H1 (cell line): ENCODE measurements at regions not wholly inside any gene's neighbourhood (a gene's known extent, or its start where the extent isn't known, plus 50 kb on each side); places are given as distances from the start of the nearest gene placed in this dataset.
A peak's percentile ranks its signal among the peaks of the same experiment; 100 is the strongest.

Experiments
- POLR2A ChIP-seq, 2 experiments: IDR thresholded peaks; 1 replicate in 1 of 2; 2 replicates in 1 of 2; pipeline ENCODE4 v1.6.1; 2011; ENCODE audit warnings: low read depth in 2 of 2, low read length in 2 of 2, mild to moderate bottlenecking in 2 of 2; ENCODE audit errors: control extremely low read depth in 1 of 2
- SIN3A ChIP-seq, 2 experiments: IDR thresholded peaks in 1 of 2; conservative IDR thresholded peaks in 1 of 2; 2 replicates each; pipeline ENCODE4 v1.6.1; 2011 to 2012; ENCODE audit warnings: low read length in 2 of 2, improper control_type of control experiment in 1 of 2, low read depth in 1 of 2, mild to moderate bottlenecking in 1 of 2

GRCh38 chr6:37103169-37104039 lies 66.5 kb upstream of the PIM1 start (continued):
- TF ChIP-seq SIN3A (conservative IDR thresholded peaks at IDR 0.05 in 1 of 2, IDR thresholded peaks at IDR 0.05 in 1 of 2; ENCODE audit: low read depth in 1 of 2, low read length in 2 of 2) (peak; percentile 70 to 80; a peak in 2 of 4 replicates), POLR2A (IDR thresholded peaks at IDR 0.05; ENCODE audit: control extremely low read depth in 1 of 2, low read depth in 2 of 2, low read length in 2 of 2) (peak in 1 of 2 experiments; percentile 31; a peak in 1 of 3 replicates)
